ENCODE measurements at regions not wholly inside any gene's neighbourhood (a gene's known extent, or its start where the extent isn't known, plus 50 kb on each side); places are given as distances from the start of the nearest gene placed in this dataset.

GRCh38 chr2:136291871-136292270, 173.9 kb upstream of the CXCR4 start:
- intact Hi-C loops (cut with DNase I) = no loop called here
- 91 to 94% methylated on average over 4 of the region's 4 CpGs for WGBS, 2 donors
- Histone ChIP-seq H3K9me3 (no peaks in the 10 kb centered on the region), H3K27me3 (no peaks in the 10 kb centered on the region), H3K4me1 (no peaks in the 10 kb centered on the region), H3K27ac (no peak overlapping the region), H3K36me3 (no peaks in the 10 kb centered on the region), H3K4me3 (replicated peaks in 1 of 3) (no peak overlapping the region)
- no peak for DNase-seq
- TF ChIP-seq CTCF (IDR thresholded peaks at IDR 0.05) = no peak
- TF ChIP-seq POLR2A (IDR thresholded peaks at IDR 0.05) = no peak

DNA sequence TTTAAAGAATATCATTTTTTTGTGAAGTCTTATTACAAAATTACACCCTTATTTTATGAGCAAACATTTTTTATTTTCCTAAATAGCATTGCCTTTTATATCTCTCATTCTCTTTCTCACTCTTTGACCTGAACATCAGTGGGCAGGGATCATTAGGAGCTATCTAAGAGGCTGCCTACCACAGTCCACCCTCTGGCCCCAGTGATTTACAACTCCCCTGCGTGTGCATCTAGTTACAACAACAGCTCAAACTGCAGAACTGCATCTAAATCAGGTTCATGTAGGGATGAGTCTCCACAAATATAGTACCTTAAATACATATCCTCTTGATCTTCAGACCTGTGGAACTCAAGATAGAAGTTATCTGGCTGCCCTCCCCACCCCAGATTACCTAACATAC, 172.4 kb upstream of the CXCR4 start:
- Histone ChIP-seq H3K27me3 (no peaks in the 10 kb centered on the region), H3K4me3 (replicated peaks in 1 of 3) (no peak overlapping the region), H3K9me3 (no peaks in the 10 kb centered on the region), H3K4me1 (no peaks in the 10 kb centered on the region), H3K27ac (no peak overlapping the region), H3K36me3 (no peaks in the 10 kb centered on the region)
- DNase-seq = no peak
- 72 to 89% methylated on average over 1 of the region's 1 CpG for WGBS, 2 donors
- TF ChIP-seq CTCF (IDR thresholded peaks at IDR 0.05) = no peak
- TF ChIP-seq POLR2A (IDR thresholded peaks at IDR 0.05) = no peak
- intact Hi-C loops (cut with DNase I) = no loop called here

- 77 to 92% methylated on average over 6 of the region's 6 CpGs for WGBS, 2 donors
- no peak for DNase-seq
- Histone ChIP-seq H3K4me3 (replicated peaks in 1 of 3) (no peak overlapping the region), H3K9me3 (no peaks in the 10 kb centered on the region), H3K36me3 (no peaks in the 10 kb centered on the region), H3K27ac (no peak overlapping the region), H3K4me1 (no peaks in the 10 kb centered on the region), H3K27me3 (no peaks in the 10 kb centered on the region)
- TF ChIP-seq POLR2A (IDR thresholded peaks at IDR 0.05) (no peak), CTCF (IDR thresholded peaks at IDR 0.05) (no peak)
- intact Hi-C loops (cut with DNase I) = no loop called here
These were observed 170.3 kb upstream of the CXCR4 start for GRCh38 chr2:136288249-136288648.

DNA sequence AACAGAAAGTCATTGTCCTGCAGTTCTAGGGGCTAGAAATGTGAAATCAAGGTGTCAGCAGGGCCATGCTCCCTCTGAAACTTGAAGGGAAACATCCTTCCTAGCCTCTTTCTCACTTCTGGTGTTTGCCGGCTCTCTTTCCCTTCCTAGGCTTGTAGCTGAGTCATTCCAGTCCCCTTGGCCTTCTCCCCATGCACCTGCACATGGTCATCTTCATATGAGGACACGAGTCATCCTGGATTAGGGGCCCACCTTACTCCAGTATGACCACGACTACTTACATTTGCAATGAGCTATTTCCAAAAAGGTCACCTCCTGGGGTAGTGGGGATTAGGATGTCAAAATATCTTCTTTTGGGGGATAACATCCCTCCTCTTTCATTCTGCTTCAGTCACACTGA, 168.5 kb upstream of the CXCR4 start:
- intact Hi-C loops (cut with DNase I) = no loop called here
- DNase-seq = no peak
- H3K4me1 ChIP-seq = no peaks in the 10 kb centered on the region
- no peak overlapping the region for H3K27ac ChIP-seq
- H3K27me3 ChIP-seq = no peaks in the 10 kb centered on the region
- TF ChIP-seq CTCF (IDR thresholded peaks at IDR 0.05) (no peak), POLR2A (IDR thresholded peaks at IDR 0.05) (no peak)
- H3K4me3 ChIP-seq (replicated peaks in 1 of 3) = no peak overlapping the region
- H3K9me3 ChIP-seq = no peaks in the 10 kb centered on the region
- H3K36me3 ChIP-seq = no peaks in the 10 kb centered on the region
- WGBS, 2 donors = 75 to 84% methylated on average over 3 of the region's 3 CpGs

GRCh38 chr2:136284226-136285119, 166.5 kb upstream of the CXCR4 start:
- intact Hi-C loops (cut with DNase I) = no loop called here
- WGBS, 2 donors = 85 to 89% methylated on average over 4 of the region's 4 CpGs
- no peak for DNase-seq
- Histone ChIP-seq H3K4me3 (replicated peaks in 1 of 3) (no peak overlapping the region), H3K9me3 (no peaks in the 10 kb centered on the region), H3K4me1 (no peaks in the 10 kb centered on the region), H3K27me3 (no peaks in the 10 kb centered on the region), H3K36me3 (no peaks in the 10 kb centered on the region), H3K27ac (no peak overlapping the region)
- TF ChIP-seq CTCF (IDR thresholded peaks at IDR 0.05) (no peak), POLR2A (IDR thresholded peaks at IDR 0.05) (no peak)

Data from thyroid gland (tissue), 4 donors.